GM12891 (cell line): ENCODE measurements at regions not wholly inside any gene's neighbourhood (a gene's known extent, or its start where the extent isn't known, plus 50 kb on each side); places are given as distances from the start of the nearest gene placed in this dataset.

ENCODE experiments used
- PAX5 ChIP-seq: IDR thresholded peaks from 2 replicates; pipeline ENCODE4 v1.6.1; 2011; ENCODE audit warnings: low read length, moderate library complexity, mild to moderate bottlenecking; ENCODE audit not compliant: insufficient read depth, severe bottlenecking
- POLR2A ChIP-seq: IDR thresholded peaks from 2 replicates; pipeline ENCODE4 v1.6.1; 2011; ENCODE audit warnings: low read depth, low read length, control low read depth
- POLR2AphosphoS5 ChIP-seq: IDR thresholded peaks from 2 replicates; pipeline ENCODE4 v1.6.1; 2011; ENCODE audit warnings: low read depth, low read length, control low read depth
- POU2F2 ChIP-seq: IDR thresholded peaks from 2 replicates; pipeline ENCODE4 v1.6.1; 2011; ENCODE audit warnings: low read depth, mild to moderate bottlenecking, control low read depth, low read length, moderate library complexity
- SPI1 ChIP-seq: IDR thresholded peaks from 2 replicates; pipeline ENCODE4 v1.6.1; 2011; ENCODE audit warnings: low read depth, low read length, control low read depth
- TAF1 ChIP-seq: IDR thresholded peaks from 2 replicates; pipeline ENCODE4 v1.6.1; 2011; ENCODE audit warnings: low read depth, low read length, control low read depth

- TF ChIP-seq TAF1 (no peak), POLR2A (no peak), POLR2AphosphoS5 (no peak), SPI1 (no peak), POU2F2 (no peak), PAX5 (no peak)
Observed at GRCh38 chr7:89451911-89452310, 656.4 kb upstream of the TEX47 start.
